Esophagus mucosa (tissue), 1 donor: ENCODE measurements at regions not wholly inside any gene's neighbourhood (a gene's known extent, or its start where the extent isn't known, plus 50 kb on each side); places are given as distances from the start of the nearest gene placed in this dataset.

Experiments used
- ATAC-seq: fragments of 200-7000 bp; cut with Tn5 transposase; one replicate; pipeline ENCODE4 v1.9.1; 2020
- donor health status: DM: yes; HTN: yes; CAD: no.

DNA sequence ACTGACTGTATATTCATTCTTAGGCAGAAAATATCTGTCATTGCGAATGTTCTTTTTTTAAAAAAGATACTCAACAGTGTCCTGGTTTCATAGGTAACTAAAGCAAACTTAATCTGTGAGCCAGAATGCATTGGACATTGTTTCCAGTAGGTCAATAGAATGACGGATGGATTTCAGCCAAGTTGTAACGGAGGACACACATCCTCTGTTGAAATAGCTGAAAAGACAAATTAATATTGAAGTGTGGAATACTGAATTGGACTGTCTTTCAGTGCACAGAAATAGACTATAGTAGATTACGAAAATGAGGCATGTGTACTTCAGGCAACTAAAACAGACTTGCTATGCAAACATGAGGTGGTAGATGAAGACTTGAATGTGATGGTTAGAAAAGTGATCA is 461.6 kb downstream of the WDR72 start:
- no peak for ATAC-seq

DNA sequence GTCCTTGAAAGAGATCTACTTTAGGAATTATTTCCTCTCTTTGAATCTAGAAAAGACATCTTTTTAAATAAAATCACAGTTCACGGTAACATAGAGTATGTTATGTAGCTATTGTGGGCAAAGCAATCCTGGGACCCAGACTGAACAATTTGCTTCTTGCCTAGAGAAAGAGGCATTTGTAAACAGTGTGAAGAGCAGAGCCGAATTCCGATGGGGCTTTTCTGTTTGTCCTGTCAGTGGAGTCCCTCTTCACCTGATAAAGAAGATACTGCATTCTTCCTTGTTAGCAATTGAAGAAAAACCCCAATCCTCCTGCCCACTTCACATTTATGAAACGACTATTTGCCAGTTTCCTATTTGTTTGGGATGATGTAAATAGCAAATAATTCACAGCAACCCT is 462.9 kb downstream of the WDR72 start:
- no peak for ATAC-seq

- ATAC-seq = no peak
Measured at GRCh38 chr15:53295574-53295973, 463.9 kb downstream of the WDR72 start.

DNA sequence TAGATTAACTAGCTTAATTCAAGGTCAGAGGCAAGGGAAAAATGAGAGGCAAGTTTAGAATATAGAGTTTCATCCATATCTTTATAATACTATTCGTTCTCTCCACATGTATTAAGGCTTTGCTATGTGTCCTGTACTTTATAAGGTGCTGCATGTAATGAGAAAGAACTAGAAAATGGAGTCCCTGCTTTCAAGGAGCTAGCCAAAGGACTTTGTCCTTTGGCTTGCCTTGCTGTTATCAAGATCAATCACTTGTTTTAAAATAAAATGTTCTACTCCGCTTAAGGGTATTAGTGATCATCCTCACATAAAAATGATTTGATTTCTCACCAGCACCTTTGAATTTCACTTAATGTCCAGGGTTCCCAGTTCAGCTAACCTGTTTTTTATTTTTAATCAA is 470.9 kb downstream of the WDR72 start:
- no peak for ATAC-seq

GRCh38 chr15:53274630-53275029 is 484.5 kb upstream of the ONECUT1 start:
- no peak for ATAC-seq

DNA sequence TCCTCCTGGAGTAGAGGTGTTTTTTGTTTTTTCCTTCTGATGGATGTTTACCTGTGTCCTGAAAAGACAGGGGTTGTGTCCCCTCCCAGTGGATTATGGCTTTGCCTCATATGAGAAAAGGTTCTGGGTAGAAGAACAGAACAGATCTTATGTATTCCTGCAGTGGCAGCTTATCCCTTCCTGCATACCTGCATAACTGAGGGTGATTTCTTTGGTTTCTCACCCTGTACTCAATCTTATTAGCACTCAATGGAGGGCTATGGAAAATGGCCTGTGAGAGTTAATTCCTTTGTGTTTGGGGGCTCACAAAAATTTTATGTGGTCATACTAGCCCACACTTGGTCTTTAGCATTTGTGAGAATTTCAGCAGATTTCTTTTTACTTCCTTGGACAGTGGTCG is 482.0 kb upstream of the ONECUT1 start:
- no peak for ATAC-seq

GRCh38 chr15:53266176-53266575 is 476.0 kb upstream of the ONECUT1 start:
- ATAC-seq = no peak

DNA sequence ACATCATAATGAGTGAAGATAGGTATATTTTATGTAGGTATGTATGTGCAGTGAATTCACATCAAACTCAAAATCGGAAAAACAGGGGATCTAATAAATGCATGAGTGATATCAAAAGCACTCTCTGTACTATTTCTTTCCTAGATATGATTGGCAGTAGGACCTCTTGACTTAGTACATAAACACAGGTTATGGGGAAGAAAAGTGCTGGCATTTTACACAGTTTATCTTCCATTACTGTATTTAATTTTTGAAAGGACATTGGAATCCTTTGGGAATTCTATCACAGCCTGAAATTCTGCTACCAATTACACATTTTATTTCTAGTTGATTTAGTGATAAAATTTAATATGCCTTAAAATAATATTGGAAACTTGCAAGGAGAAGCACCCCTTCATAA is 470.5 kb upstream of the ONECUT1 start:
- no peak for ATAC-seq

DNA sequence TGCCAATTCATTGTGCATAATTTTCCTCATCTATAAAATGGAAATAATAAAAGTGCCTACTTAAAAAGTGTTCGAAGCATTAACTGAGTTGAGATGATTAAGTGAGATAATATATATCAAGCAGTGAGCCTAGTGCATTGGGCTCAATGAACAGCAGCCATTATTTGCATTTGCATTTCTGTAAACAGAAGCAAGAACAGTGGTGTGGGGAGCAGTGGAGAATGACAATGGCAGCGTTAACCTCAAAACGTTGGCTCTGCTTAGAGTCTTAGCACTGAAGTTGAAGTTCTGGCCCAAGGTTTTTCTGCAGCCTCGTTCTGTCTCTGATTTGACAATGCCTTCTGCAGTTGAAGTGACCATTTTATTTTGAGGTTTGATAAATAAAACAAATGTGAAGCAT is 466.3 kb upstream of the ONECUT1 start:
- no peak for ATAC-seq

- no peak for ATAC-seq
Measured at GRCh38 chr15:53256043-53256442, 465.9 kb upstream of the ONECUT1 start.

- ATAC-seq = no peak
Measured at GRCh38 chr15:53251996-53252395, 461.9 kb upstream of the ONECUT1 start.

DNA sequence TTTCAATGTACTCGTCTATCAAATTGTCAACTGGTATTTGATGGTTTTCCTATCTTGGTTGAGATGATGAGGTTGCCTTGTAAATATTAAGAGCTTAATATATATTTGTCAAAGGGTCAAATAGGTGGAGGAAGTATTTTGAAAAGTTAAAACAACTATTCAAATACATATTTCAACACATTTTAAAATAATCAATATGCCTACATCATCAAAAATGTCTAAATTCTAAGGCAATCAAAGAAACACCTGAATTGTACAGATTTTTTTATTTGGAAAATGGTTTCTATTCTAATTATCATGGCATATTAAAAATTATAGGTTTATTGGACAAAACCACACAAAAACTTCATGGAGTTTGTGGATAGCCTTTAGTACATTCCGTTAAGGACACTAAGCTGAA is 461.4 kb upstream of the ONECUT1 start:
- no peak for ATAC-seq

DNA sequence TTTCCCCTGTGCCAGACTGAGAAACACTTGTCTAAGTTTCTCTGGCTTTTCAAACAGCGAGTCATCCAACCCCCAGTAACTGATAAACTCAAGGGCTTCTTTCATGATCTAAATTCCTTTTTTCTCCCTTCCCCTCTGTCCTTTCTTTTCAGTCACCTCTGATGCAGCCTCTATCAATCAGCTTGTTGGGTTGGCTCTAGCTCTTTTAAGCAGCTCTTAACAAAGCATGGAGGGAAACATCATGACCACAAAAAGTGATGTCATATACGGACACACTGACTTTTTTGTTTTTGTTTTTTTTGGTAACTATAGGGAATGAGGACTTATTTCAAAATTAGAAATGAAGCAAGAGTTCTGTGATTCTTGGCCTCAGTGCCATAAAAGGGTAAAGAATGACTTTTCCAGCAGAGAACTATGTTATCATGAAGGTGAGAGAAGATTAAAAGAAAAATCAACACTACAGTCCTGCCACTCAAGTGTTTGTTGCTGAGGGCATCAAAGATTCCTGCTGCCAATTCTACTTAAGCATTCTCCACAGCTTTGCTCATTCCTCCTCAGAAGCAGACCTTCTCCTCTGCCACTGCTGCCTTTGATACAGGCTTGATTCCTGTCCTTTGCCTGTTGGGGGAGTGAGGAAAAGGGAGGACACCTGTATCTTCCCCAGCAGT is 457.0 kb upstream of the ONECUT1 start:
- no peak for ATAC-seq

DNA sequence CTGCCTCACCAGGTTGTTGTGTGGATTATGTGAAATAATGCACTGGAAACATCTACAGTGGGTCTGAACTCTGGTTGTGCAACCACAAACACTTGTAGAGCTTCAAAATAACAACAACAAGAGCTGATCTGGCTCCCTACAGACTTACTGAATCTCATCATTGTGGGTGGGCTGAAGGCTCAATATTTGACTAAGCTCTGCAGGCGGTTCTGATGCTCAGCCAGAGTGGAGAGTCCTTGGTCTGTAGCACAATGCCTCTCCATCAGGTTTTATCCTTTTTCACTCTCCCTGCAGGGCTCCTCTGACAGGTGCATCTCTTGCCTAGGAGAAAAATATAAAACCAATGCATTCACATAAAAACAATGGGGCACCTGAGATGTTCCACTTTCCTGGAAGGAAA is 456.3 kb upstream of the ONECUT1 start:
- no peak for ATAC-seq

DNA sequence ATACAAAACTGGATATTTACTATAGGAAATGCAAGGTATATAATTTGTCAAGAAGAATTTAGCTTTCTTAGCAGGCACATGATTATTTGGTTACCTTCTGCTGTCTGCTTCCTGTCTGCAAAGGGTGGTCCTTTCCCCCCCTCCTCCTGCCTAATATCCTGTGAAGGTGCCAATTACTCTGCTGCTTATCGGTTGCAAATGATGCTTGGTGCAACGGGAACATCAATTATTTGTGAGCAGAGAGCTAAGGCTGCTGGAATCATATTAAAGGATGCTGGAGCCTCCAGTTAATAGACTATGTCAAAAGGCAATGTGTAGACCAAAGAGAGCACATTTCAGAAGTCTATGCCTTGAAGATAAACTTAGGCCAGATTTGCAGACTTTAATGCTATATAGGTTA is 443.7 kb upstream of the ONECUT1 start:
- no peak for ATAC-seq

- ATAC-seq = no peak
Measured at GRCh38 chr15:53230473-53230872, 440.3 kb upstream of the ONECUT1 start.

DNA sequence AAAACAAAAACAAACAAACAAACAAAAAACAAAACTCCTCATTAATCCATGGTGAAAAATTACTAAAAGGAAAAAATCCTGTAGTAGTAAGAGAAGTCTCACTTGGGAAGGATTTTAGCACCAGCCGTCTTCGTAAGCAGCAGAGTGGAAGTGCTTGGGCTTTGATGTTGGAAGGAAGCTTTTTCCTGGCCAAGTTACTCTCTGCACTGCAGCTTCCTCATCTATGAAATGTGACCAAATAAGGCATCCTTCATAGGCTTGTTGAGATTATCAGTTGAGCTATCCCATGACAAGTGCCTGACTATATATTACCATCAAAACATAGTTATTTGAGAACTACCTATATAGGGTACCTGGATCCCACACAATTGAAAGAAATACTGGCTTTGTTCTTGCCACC is 436.4 kb upstream of the ONECUT1 start:
- no peak for ATAC-seq

DNA sequence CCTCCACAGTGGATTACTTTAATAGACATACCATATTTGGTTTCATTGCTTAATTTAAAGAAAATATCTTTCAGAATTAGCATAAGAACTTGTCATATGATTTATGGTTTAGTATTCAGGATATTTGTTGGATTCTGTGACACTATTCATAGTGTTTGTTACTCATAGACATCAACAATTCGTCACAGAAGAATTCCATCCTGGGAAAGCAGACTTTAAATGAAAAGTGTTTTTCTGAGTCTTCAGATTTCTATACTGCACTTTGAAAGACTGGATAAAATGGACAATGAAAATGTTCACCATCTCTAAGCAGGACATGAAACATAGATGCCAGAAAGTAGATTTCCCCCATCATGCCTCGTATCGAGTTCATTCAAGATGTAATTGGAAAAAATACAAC is 435.6 kb upstream of the ONECUT1 start:
- no peak for ATAC-seq

- no peak for ATAC-seq
Measured at GRCh38 chr15:53224371-53224770, 434.2 kb upstream of the ONECUT1 start.

- no peak for ATAC-seq
Measured at GRCh38 chr15:53223815-53224214, 433.7 kb upstream of the ONECUT1 start.

GRCh38 chr15:53218666-53219580 is 428.8 kb upstream of the ONECUT1 start:
- ATAC-seq = no peak

- ATAC-seq = no peak
Measured at GRCh38 chr15:53216036-53216435, 425.9 kb upstream of the ONECUT1 start.

DNA sequence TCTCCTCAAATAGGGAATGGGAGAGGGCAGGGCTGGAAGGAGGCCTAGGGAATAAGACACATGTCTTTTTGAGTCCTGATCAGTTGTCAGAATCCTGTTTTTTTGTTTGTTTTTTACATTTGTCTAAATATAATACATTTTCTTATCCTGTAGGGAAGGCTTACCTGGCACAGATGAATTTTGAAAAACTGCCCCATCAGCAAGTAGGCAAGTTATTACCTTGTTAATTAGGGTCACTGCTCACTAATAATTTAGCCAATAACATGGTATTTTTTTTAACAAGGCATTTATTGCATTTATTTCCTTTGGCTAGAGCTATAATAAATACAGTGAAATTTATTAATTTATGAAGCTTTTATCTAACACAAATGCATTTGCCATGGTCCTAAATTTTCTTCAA is 423.2 kb upstream of the ONECUT1 start:
- no peak for ATAC-seq

DNA sequence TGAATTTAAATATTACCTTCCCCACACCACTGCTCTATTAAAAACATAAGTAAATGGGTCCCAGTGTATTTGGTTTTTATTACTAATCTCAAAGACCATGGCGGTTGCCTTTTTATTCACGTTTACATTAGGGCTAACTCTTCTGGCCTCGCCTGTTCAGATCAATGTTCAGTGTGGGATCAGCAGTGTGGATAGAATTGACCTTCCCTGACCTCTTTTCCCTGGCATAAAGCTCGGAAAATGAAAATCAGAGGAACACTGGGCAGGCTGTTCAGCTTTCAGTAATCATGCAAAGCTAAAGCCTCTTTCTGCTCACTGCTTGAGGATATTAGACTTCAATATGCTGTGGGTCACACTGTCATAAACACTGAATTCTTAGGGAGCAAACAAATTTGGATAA is 422.6 kb upstream of the ONECUT1 start:
- ATAC-seq = no peak
